HEK293 (cell line): ENCODE measurements at regions not wholly inside any gene's neighbourhood (a gene's known extent, or its start where the extent isn't known, plus 50 kb on each side); places are given as distances from the start of the nearest gene placed in this dataset.

Experiments
- ZFP69B ChIP-seq: fragments of 450-650 bp; formaldehyde crosslinking; IDR thresholded peaks from 2 replicates; pipeline ENCODE4 v1.5.1; 2016; ENCODE audit warnings: missing biosample characterization, missing genetic modification characterization
- ZNF132 ChIP-seq: fragments of 450-650 bp; formaldehyde crosslinking; IDR thresholded peaks from 2 replicates; pipeline ENCODE4 v1.5.1; 2017; ENCODE audit warnings: missing biosample characterization, missing genetic modification characterization, borderline replicate concordance
- TF ChIP-seq, protein P1 (sequence below): fragments of 450-650 bp; formaldehyde crosslinking; IDR thresholded peaks from 2 replicates; pipeline ENCODE4 v1.5.1; 2016; ENCODE audit warnings: missing biosample characterization, missing genetic modification characterization

DNA sequence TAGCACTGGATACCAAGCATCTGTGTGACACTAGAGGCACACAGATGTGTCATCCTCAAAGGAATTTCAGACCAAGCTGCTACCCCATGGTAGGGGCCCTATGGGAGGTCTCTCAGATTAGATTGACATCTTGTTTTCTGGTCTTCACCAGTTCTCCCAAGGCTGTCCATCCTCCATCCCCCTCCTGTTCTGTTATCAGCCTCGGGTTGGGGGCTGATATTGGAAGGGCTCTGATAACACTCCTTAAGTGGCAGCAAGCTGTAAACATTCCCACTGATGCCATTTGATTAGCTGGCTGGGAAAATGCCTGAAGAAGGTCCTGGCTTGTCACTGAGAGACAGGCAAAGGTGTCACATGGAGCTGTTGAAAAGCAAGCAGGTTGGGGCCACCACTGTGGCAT lies 185.9 kb upstream of the RBM19 start:
- TF ChIP-seq ZNF132 (tag by site-specific recombination) (no peak), ZFP69B (tag by site-specific recombination) (no peak)
- TF ChIP-seq, protein P1, sequence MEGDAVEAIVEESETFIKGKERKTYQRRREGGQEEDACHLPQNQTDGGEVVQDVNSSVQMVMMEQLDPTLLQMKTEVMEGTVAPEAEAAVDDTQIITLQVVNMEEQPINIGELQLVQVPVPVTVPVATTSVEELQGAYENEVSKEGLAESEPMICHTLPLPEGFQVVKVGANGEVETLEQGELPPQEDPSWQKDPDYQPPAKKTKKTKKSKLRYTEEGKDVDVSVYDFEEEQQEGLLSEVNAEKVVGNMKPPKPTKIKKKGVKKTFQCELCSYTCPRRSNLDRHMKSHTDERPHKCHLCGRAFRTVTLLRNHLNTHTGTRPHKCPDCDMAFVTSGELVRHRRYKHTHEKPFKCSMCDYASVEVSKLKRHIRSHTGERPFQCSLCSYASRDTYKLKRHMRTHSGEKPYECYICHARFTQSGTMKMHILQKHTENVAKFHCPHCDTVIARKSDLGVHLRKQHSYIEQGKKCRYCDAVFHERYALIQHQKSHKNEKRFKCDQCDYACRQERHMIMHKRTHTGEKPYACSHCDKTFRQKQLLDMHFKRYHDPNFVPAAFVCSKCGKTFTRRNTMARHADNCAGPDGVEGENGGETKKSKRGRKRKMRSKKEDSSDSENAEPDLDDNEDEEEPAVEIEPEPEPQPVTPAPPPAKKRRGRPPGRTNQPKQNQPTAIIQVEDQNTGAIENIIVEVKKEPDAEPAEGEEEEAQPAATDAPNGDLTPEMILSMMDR (tag by site-specific recombination) = no peak
